ENCODE measurements at regions not wholly inside any gene's neighbourhood (a gene's known extent, or its start where the extent isn't known, plus 50 kb on each side); places are given as distances from the start of the nearest gene placed in this dataset.
A peak's percentile ranks its signal among the peaks of the same experiment; 100 is the strongest.
"Not testable (repeated sequence)": the region's sequence is repeated elsewhere in the genome, so short reads cannot be mapped to it uniquely, and the experiment has no call there.

GRCh38 chr20:25772437-25772836 lies 75.8 kb upstream of the ZNF337 start:
- not testable (repeated sequence) for DNase-seq

GRCh38 chr20:25771818-25772217 lies 75.2 kb upstream of the ZNF337 start:
- not testable (repeated sequence) for DNase-seq

GRCh38 chr20:25761596-25761995 lies 64.9 kb upstream of the ZNF337 start:
- no peak for DNase-seq

GRCh38 chr20:25761046-25761445 lies 64.4 kb upstream of the ZNF337 start:
- not testable (repeated sequence) for DNase-seq

GRCh38 chr20:25750765-25751696 lies 54.4 kb upstream of the ZNF337 start:
- DNase-seq: peak; percentile 67

GRCh38 chr20:25750220-25750764 lies 53.6 kb upstream of the ZNF337 start:
- DNase-seq: no peak

GRCh38 chr20:25749649-25750048 lies 53.0 kb upstream of the ZNF337 start:
- no peak for DNase-seq
